SK-N-MC (cell line): ENCODE measurements at regions not wholly inside any gene's neighbourhood (a gene's known extent, or its start where the extent isn't known, plus 50 kb on each side); places are given as distances from the start of the nearest gene placed in this dataset.

Source experiments
- EZH2 ChIP-seq: fragments of 200-600 bp; sonication (generic); IDR thresholded peaks from one replicate; pipeline ENCODE4 v1.6.1; 2017; ENCODE audit warnings: antibody characterized with exemption
- POLR2AphosphoS5 ChIP-seq: IDR thresholded peaks from 2 replicates; pipeline ENCODE4 v1.6.1; 2012; ENCODE audit warnings: mild to moderate bottlenecking, low read depth, low read length, borderline replicate concordance

GRCh38 chr11:8832571-8833260 lies 78.3 kb upstream of the AKIP1 start:
- no peak for TF ChIP-seq EZH2
- no peak for TF ChIP-seq POLR2AphosphoS5
